SU-DHL-6 (cell line): ENCODE measurements at regions not wholly inside any gene's neighbourhood (a gene's known extent, or its start where the extent isn't known, plus 50 kb on each side); places are given as distances from the start of the nearest gene placed in this dataset.

ENCODE experiments used
- H2AFZ ChIP-seq: fragments of 200-600 bp; sonication (generic); 2 replicates; pipeline ENCODE4 v1.6.1; 2014; ENCODE audit warnings: low read depth, mild to moderate bottlenecking, moderate library complexity, mixed read lengths, antibody characterized with exemption, low read length; ENCODE audit not compliant: severe bottlenecking
- H3F3A ChIP-seq: fragments of 200-600 bp; shearing (Covaris generic); 2 replicates; pipeline ENCODE4 v1.6.0; 2016; ENCODE audit warnings: antibody characterized with exemption, mild to moderate bottlenecking; ENCODE audit not compliant: insufficient read depth
- H3K27ac ChIP-seq: fragments of 200-600 bp; sonication (generic); 2 replicates; pipeline ENCODE4 v1.5.1; 2016; ENCODE audit warnings: low read depth, mild to moderate bottlenecking, low read length, moderate library complexity, mixed read lengths
- H3K27me3 ChIP-seq: fragments of 200-600 bp; sonication (generic), shearing (Covaris generic); 2 replicates; pipeline ENCODE4 v1.6.0; 2014; ENCODE audit warnings: mild to moderate bottlenecking, low read length
- H3K36me3 ChIP-seq: fragments of 200-600 bp; sonication (generic); 2 replicates; pipeline ENCODE4 v1.6.1; 2014; ENCODE audit warnings: mild to moderate bottlenecking, low read length, mixed read lengths
- H3K4me2 ChIP-seq: fragments of 300-600, 200-600 bp; shearing (Covaris generic), sonication (generic); 2 replicates; pipeline ENCODE4 v1.6.0; 2014; ENCODE audit warnings: low read length, low read depth, mild to moderate bottlenecking; ENCODE audit not compliant: poor library complexity, severe bottlenecking
- H3K4me3 ChIP-seq: fragments of 200-600 bp; sonication (generic); 2 replicates; pipeline ENCODE4 v1.5.1; 2014; ENCODE audit warnings: antibody characterized with exemption, low read length, mild to moderate bottlenecking, mixed read lengths; ENCODE audit not compliant: insufficient read depth, poor library complexity, severe bottlenecking
- H3K79me2 ChIP-seq: fragments of 200-600 bp; sonication (generic); 2 replicates; pipeline ENCODE4 v1.6.1; 2014; ENCODE audit warnings: mild to moderate bottlenecking, low read length, moderate library complexity; ENCODE audit not compliant: insufficient read depth
- H3K9ac ChIP-seq: fragments of 200-600 bp; sonication (generic); 2 replicates; pipeline ENCODE4 v1.7.0; 2014; ENCODE audit warnings: mild to moderate bottlenecking, low read length
- H3K9me2 ChIP-seq: fragments of 200-600 bp; sonication (generic); replicated peaks from 2 replicates; pipeline ENCODE4 v1.6.1; 2014; ENCODE audit warnings: low read length; ENCODE audit not compliant: insufficient read depth
- H3K9me3 ChIP-seq: fragments of 200-600 bp; sonication (generic); 2 replicates; pipeline ENCODE4 v1.6.1; 2014; ENCODE audit warnings: low read length, mixed read lengths; ENCODE audit not compliant: insufficient read depth
- H4K20me1 ChIP-seq: fragments of 200-600 bp; sonication (generic); 2 replicates; pipeline ENCODE4 v1.6.1; 2014; ENCODE audit warnings: low read depth, mild to moderate bottlenecking, antibody characterized with exemption, low read length, moderate library complexity, mixed read lengths
- EZH2phosphoT487 ChIP-seq: fragments of 200-600 bp; sonication (generic), shearing (Covaris generic); conservative IDR thresholded peaks from 2 replicates; pipeline ENCODE4 v1.6.1; 2018; ENCODE audit warnings: mild to moderate bottlenecking, antibody characterized with exemption, low read length, moderate library complexity, mixed read lengths
- TF ChIP-seq, protein P1 (sequence below): fragments of 200-600 bp; sonication (generic); IDR thresholded peaks from one replicate; pipeline ENCODE4 v1.5.1; 2017; ENCODE audit warnings: antibody characterized with exemption, mild to moderate bottlenecking, low read length, moderate library complexity; ENCODE audit not compliant: insufficient read depth, poor library complexity, severe bottlenecking

DNA sequence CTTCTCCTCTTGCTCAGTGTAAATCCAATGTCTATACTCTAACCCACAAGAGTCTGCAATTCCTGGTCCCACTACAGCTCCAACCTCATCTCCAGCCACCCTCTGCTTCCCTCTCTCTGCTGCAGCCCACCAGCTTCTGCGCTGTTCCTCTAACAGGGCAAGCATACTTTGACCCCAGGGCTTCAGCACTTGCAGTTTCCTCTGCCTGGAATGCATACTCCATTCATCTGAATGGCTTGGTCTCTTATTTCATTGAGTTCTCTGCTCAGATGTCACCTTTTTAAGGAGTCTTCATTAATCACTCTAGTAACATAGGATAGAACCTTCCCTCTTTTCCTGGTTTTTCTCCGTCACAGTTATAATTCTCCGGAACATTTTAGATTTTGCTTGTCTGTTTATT, 141.6 kb downstream of the BUD13 start:
- TF ChIP-seq, protein P1, sequence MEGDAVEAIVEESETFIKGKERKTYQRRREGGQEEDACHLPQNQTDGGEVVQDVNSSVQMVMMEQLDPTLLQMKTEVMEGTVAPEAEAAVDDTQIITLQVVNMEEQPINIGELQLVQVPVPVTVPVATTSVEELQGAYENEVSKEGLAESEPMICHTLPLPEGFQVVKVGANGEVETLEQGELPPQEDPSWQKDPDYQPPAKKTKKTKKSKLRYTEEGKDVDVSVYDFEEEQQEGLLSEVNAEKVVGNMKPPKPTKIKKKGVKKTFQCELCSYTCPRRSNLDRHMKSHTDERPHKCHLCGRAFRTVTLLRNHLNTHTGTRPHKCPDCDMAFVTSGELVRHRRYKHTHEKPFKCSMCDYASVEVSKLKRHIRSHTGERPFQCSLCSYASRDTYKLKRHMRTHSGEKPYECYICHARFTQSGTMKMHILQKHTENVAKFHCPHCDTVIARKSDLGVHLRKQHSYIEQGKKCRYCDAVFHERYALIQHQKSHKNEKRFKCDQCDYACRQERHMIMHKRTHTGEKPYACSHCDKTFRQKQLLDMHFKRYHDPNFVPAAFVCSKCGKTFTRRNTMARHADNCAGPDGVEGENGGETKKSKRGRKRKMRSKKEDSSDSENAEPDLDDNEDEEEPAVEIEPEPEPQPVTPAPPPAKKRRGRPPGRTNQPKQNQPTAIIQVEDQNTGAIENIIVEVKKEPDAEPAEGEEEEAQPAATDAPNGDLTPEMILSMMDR: no peak
- no peak for TF ChIP-seq EZH2phosphoT487
- H3K27ac ChIP-seq: no peak overlapping the region

GRCh38 chr11:116618461-116618860, 154.3 kb downstream of the BUD13 start:
- H3K27ac ChIP-seq: no peak overlapping the region
- no peak overlapping the region for H3K4me2 ChIP-seq
- H3K9me2 ChIP-seq: no peaks in the 10 kb centered on the region
- no peak overlapping the region for H3K9ac ChIP-seq
- H3K79me2 ChIP-seq: no peaks in the 10 kb centered on the region
- no peaks in the 10 kb centered on the region for H3K9me3 ChIP-seq
- no peaks in the 10 kb centered on the region for H3K36me3 ChIP-seq
- TF ChIP-seq, protein P1: no peak
- TF ChIP-seq EZH2phosphoT487: no peak
- H3F3A ChIP-seq: no peaks in the 10 kb centered on the region
- H3K27me3 ChIP-seq: no peaks in the 10 kb centered on the region
- H3K4me3 ChIP-seq: no peak overlapping the region
- no peak overlapping the region for H2AFZ ChIP-seq
- H4K20me1 ChIP-seq: no peaks in the 10 kb centered on the region

More for the DNA sequence above, 141.6 kb downstream of the BUD13 start:
- H3K79me2 ChIP-seq: no peaks in the 10 kb centered on the region
- H3K4me3 ChIP-seq: no peak overlapping the region
- no peaks in the 10 kb centered on the region for H3K36me3 ChIP-seq
- H4K20me1 ChIP-seq: no peaks in the 10 kb centered on the region
- H3K27me3 ChIP-seq: no peaks in the 10 kb centered on the region
- H3K4me2 ChIP-seq: no peak overlapping the region
- H2AFZ ChIP-seq: no peak overlapping the region
- no peaks in the 10 kb centered on the region for H3K9me2 ChIP-seq
- H3K9me3 ChIP-seq: no peaks in the 10 kb centered on the region
- no peaks in the 10 kb centered on the region for H3F3A ChIP-seq
- H3K9ac ChIP-seq: no peak overlapping the region

GRCh38 chr11:116615211-116615865, 157.4 kb downstream of the BUD13 start:
- Histone ChIP-seq H3F3A (no peaks in the 10 kb centered on the region), H3K9ac (no peak overlapping the region), H3K4me2 (no peak overlapping the region), H3K4me3 (no peak overlapping the region), H3K27me3 (no peaks in the 10 kb centered on the region), H4K20me1 (no peaks in the 10 kb centered on the region), H3K79me2 (no peaks in the 10 kb centered on the region), H2AFZ (no peak overlapping the region), H3K9me3 (no peaks in the 10 kb centered on the region), H3K36me3 (no peaks in the 10 kb centered on the region), H3K27ac (no peak overlapping the region), H3K9me2 (no peaks in the 10 kb centered on the region)
- TF ChIP-seq, protein P1: no peak
- no peak for TF ChIP-seq EZH2phosphoT487
